Esophagus (tissue), 2 donors: ENCODE measurements at regions not wholly inside any gene's neighbourhood (a gene's known extent, or its start where the extent isn't known, plus 50 kb on each side); places are given as distances from the start of the nearest gene placed in this dataset.

ENCODE experiments used
- H3K27ac ChIP-seq, 2 donors: one replicate each; pipeline ENCODE4 v1.5.1; 2013; ENCODE audit warnings: low read depth in 2 of 2, mild to moderate bottlenecking in 2 of 2, inconsistent platforms in 1 of 2, low read length in 1 of 2, moderate library complexity in 1 of 2
- H3K27me3 ChIP-seq, 2 donors: one replicate each; pipeline ENCODE4 v1.6.1; 2013; ENCODE audit warnings: low read length in 2 of 2, control low read depth in 1 of 2, mild to moderate bottlenecking in 1 of 2; ENCODE audit not compliant: insufficient read depth in 2 of 2, control insufficient read depth in 1 of 2
- H3K36me3 ChIP-seq, 2 donors: one replicate each; pipeline ENCODE4 v1.6.1; 2013; ENCODE audit warnings: low read length in 1 of 2; ENCODE audit not compliant: control insufficient read depth in 2 of 2, insufficient read depth in 2 of 2
- H3K4me1 ChIP-seq, 2 donors: one replicate each; pipeline ENCODE4 v1.6.1; 2013; ENCODE audit warnings: low read length in 1 of 2; ENCODE audit not compliant: control insufficient read depth in 2 of 2, insufficient read depth in 2 of 2
- H3K4me3 ChIP-seq, 2 donors: one replicate each; pipeline ENCODE4 v1.5.1; 2013; ENCODE audit warnings: low read length in 2 of 2, mild to moderate bottlenecking in 2 of 2, low read depth in 1 of 2, moderate library complexity in 1 of 2
- H3K9me3 ChIP-seq, 2 donors: one replicate each; pipeline ENCODE4 v1.6.1; 2013; ENCODE audit warnings: mild to moderate bottlenecking in 2 of 2, low read depth in 1 of 2, low read length in 1 of 2, moderate library complexity in 1 of 2; ENCODE audit not compliant: control insufficient read depth in 2 of 2, insufficient read depth in 1 of 2
- WGBS, 2 donors: extraction: QIAGEN DNeasy Blood & Tissue Kit; methylation state at CpG; one replicate each; pipeline ENCODE4 v1.1.7; 2013; 5-methylcytosine and 5-hydroxymethylcytosine counted together
- donor health status: healthy with polysubstance abuse.
- donor health status: Bipolar disorder and iron deficiency.

DNA sequence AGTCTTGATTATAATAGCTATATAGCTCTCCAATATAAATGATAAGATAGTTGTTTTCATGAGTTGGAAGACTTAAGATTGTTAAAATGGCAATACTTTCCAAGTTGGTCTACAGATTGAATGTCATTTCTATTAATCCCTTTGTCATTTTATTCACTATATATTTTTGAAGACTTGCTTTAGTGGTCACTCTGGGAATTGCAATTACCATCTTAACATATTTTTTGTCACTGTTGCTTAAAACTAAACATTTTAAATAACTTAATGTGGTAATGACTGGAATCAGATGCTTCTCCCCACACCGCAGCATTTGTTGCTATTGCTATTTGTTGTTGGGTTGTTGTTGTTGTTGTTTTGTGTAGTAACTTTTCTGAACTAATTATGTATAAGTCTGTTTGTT, 1592.9 kb downstream of the MRPL39 start:
- Histone ChIP-seq H3K4me1 (no peaks in the 10 kb centered on the region), H3K4me3 (no peak overlapping the region), H3K36me3 (no peaks in the 10 kb centered on the region), H3K27me3 (no peaks in the 10 kb centered on the region), H3K9me3 (peaks cover 0 to 3% of the 10 kb centered on the region in 2 donors), H3K27ac (no peak overlapping the region)
- 80 to 85% methylated on average over 1 of the region's 1 CpG for WGBS, 2 donors

DNA sequence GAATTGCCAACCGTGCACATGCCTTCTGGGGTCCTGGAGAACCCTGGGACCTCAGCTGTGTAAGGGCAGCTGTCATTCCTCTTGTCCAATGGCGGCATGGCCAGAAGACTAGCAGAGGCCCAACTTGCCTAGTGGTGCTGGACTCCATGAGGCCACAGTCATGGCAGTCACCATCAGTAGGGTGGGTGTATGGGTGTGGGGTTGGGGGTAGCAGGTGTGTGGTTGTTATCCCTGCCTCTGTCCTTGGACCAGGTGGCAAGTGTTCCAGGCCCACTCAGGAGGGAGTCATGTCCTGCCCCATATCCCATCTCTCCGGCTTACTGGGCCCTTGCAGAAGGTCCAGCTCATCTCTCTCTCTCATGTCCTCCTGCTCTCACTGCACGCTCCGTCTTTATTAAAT, 1596.2 kb downstream of the MRPL39 start:
- Histone ChIP-seq H3K9me3 (peaks cover 0 to 3% of the 10 kb centered on the region in 2 donors), H3K4me1 (no peaks in the 10 kb centered on the region), H3K27ac (no peak overlapping the region), H3K36me3 (no peaks in the 10 kb centered on the region), H3K4me3 (no peak overlapping the region), H3K27me3 (no peaks in the 10 kb centered on the region)
- 78 to 81% methylated on average over 5 of the region's 5 CpGs for WGBS, 2 donors

DNA sequence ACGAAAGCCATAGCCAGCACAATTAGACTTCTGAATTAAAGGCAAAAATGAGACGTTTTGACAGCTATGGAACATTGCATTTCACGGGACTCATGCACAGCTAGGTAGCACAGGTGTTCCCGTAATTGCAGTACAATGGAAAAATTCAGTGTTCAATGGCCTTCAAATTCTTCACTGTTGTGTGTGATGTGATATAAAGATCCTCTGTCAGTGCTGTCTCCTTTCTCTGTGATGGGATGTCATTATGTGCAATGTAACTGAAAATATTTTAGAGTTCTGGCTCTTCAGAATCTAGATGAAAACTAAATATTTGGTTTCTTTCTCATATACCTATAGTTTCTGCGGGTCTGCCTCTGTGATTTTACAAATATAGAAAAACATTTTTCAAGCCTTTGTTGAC, 1599.7 kb downstream of the MRPL39 start:
- no peak overlapping the region for H3K4me3 ChIP-seq
- H3K36me3 ChIP-seq: no peaks in the 10 kb centered on the region
- peaks cover 0 to 3% of the 10 kb centered on the region in 2 donors for H3K9me3 ChIP-seq
- H3K4me1 ChIP-seq: no peaks in the 10 kb centered on the region
- no peak overlapping the region for H3K27ac ChIP-seq
- 68 to 71% methylated on average over 5 of the region's 5 CpGs for WGBS, 2 donors
- no peaks in the 10 kb centered on the region for H3K27me3 ChIP-seq

DNA sequence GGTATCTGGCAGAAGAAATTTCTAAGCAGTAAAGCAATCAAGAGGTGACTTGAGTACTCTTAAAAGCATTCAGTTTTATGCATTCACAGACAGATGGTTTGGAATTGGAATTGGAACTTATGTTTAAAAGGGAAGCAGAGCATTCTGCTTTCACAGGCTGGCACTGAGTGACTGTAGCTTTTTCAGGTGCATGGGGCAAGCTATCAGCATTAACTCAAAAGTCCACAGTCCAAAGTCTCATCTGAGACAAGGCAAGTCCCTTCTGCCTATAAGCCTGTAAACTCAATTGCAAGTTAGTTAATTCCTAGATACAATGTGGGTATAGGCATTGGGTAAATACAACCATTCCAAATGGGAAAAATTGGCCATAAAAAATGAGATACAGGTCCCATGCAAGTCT, 1620.3 kb downstream of the MRPL39 start:
- no peaks in the 10 kb centered on the region for H3K27me3 ChIP-seq

DNA sequence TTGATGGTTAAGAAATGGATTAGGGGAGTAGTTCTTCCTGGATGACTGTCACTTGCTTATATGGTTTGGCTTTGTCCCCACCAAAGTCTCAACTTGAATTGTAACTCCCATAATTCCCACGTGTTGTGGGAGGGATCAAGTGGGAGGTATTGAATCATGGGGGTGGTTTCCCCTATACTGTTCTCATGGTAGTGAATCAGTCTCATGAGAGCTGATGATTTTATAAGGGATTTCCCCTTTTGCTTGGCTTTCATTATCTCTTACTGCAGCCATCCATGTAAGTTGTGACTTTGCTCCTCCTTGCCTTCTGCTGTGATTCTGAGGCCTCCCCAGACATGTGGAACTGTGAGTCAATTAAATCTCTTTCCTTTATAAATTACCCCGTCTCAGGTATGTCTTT, 1621.1 kb downstream of the MRPL39 start:
- no peaks in the 10 kb centered on the region for H3K27me3 ChIP-seq
- no peak overlapping the region for H3K27ac ChIP-seq
- no peaks in the 10 kb centered on the region for H3K36me3 ChIP-seq
- 51 to 54% methylated on average over 2 of the region's 2 CpGs for WGBS, 2 donors
- H3K9me3 ChIP-seq: no peaks in the 10 kb centered on the region
- H3K4me3 ChIP-seq: no peak overlapping the region
- H3K4me1 ChIP-seq: no peaks in the 10 kb centered on the region

More for the DNA sequence above, 1620.3 kb downstream of the MRPL39 start:
- no peaks in the 10 kb centered on the region for H3K9me3 ChIP-seq
- no peaks in the 10 kb centered on the region for H3K4me1 ChIP-seq
- H3K27ac ChIP-seq: no peak overlapping the region
- H3K36me3 ChIP-seq: no peaks in the 10 kb centered on the region
- no peak overlapping the region for H3K4me3 ChIP-seq

DNA sequence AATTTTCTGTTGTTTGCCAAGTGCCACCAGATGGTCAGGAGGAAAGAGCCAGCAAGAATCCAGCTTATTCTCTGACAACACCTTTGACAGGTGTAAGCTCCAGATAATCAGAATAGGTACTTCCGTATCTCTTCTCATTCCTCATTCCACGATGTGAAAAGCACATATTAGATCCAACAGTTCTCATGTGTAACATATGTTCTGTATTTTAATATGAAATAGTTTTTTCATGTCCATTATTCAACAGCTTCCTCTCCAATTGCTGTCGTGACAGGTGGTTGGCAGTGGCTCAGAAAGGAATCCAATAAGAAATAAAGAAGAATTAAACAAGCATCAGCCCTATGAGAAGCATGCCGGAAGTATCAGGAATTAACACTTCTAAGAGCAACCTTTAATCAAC, 1624.7 kb downstream of the MRPL39 start:
- Histone ChIP-seq H3K9me3 (no peaks in the 10 kb centered on the region), H3K4me3 (no peak overlapping the region), H3K27ac (no peak overlapping the region), H3K4me1 (no peaks in the 10 kb centered on the region), H3K36me3 (no peaks in the 10 kb centered on the region), H3K27me3 (no peaks in the 10 kb centered on the region)
- 66 to 73% methylated on average over 4 of the region's 4 CpGs for WGBS, 2 donors

DNA sequence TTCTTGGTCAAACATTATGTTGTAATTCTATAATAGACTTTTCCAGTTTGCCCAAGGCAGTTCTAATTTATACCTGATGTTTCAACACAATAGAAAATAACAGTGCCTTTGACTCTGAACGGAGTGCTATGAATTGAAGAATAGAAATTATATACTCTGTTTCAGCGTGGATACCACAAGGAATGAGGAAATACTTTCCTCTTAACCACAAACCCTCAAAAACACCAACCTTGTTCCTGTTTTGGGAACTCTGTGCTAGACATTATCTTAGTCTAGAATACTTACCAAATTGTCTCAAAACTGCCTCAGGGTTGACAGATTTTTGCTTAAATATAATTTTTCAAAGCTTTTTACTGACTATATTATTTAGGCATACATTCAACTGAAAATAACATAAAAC, 1629.3 kb downstream of the MRPL39 start:
- H3K27ac ChIP-seq: no peak overlapping the region
- no peaks in the 10 kb centered on the region for H3K9me3 ChIP-seq
- H3K27me3 ChIP-seq: no peaks in the 10 kb centered on the region
- H3K36me3 ChIP-seq: no peaks in the 10 kb centered on the region
- H3K4me3 ChIP-seq: no peak overlapping the region
- 41 to 55% methylated on average over 2 of the region's 2 CpGs for whole genome bisulfite sequencing, 2 donors
- no peaks in the 10 kb centered on the region for H3K4me1 ChIP-seq

DNA sequence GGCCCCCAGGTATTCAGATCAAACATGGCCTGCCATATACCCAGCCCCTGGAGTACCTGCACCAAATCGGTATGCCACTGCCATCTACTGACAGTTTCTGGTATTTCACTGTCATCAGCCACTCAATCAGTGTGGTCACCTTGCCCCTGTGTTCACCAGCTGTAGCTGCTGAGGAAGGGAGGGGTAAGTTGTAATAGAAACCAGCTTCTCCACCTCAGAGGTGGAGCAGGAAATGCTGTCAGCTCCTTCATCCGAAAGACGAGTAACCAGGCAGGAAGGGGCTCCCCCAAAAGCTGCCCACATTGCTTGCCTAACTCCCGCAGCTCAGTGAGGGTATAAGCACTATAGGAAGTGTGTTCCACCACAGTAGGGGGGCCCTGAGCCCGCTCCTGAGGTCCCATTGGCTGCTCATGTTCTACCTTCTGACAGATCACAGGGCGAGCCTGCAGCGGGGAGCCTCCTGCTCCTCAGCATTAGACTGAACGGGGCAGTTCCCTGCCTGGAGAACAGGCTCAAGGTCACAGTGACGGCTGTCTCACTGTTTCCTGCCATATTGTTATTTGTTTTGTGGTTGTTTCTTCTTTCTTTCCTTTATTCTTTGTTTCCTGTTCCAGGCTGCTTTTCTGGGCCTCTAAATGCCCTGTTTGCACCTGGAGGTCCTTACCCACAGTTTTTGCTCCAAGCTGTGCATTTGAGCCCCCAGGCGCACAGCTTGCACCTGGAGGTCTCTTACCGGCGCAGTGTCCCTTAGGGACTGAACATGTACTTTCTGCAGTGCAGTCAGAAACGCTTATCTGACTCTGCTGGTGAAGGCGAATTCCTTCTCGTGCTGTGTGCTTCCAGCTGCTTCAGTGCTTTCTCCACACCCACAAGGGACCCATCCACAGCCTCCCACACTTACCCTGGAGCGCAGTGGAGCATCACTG, 1638.3 kb downstream of the MRPL39 start:
- 49 to 52% methylated on average over 16 of the region's 16 CpGs for WGBS, 2 donors
- no peak overlapping the region for H3K27ac ChIP-seq
- H3K9me3 ChIP-seq: peaks cover 0 to 16% of the 10 kb centered on the region in 2 donors
- H3K4me1 ChIP-seq: no peaks in the 10 kb centered on the region
- H3K27me3 ChIP-seq: no peaks in the 10 kb centered on the region
- H3K36me3 ChIP-seq: no peaks in the 10 kb centered on the region
- no peak overlapping the region for H3K4me3 ChIP-seq

DNA sequence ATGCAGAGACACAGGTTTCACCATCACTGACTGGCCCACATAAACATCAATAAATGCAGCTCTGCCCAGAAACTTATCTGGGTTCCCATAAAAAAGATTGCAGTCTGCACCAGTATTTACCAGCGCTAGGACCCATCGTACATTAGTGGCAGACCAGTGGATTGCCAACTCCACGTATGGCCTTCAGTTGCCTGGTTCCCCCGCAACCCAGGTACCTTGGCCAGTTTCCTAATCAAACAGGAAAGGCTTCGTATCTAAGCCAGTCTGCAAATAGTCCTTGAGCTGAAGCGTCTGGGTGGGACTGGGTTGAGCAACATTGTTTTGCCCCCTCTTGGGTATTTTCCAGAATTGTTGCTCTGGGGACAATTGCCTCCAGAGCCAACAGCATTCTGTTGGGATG, 1639.3 kb downstream of the MRPL39 start:
- 56 to 83% methylated on average over 6 of the region's 6 CpGs for WGBS, 2 donors
- H3K9me3 ChIP-seq: peaks cover 0 to 23% of the 10 kb centered on the region in 2 donors
- H3K27me3 ChIP-seq: no peaks in the 10 kb centered on the region
- no peak overlapping the region for H3K27ac ChIP-seq
- no peak overlapping the region for H3K4me3 ChIP-seq
- H3K36me3 ChIP-seq: no peaks in the 10 kb centered on the region
- H3K4me1 ChIP-seq: no peaks in the 10 kb centered on the region

DNA sequence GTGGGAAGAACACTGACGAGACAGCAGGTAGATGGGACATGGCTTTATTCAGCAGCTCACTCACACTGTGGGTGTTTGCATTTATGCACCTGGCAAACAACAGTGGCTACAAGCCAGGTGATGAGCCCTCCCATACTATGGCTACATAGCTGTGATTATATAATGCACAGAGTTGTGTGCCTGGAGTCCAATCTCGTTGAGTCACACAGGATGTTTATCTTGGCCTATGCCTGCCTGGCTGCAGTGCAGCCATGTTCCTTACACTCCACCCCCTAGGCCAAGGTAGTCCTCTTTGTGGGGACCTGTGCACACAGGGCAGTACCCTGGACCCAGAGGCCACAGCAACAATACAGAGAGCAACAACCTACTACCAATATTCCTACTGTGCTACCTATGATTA, 1643.8 kb downstream of the MRPL39 start:
- Histone ChIP-seq H3K36me3 (no peaks in the 10 kb centered on the region), H3K9me3 (peaks cover 0 to 23% of the 10 kb centered on the region in 2 donors), H3K4me1 (no peaks in the 10 kb centered on the region), H3K27me3 (no peaks in the 10 kb centered on the region), H3K4me3 (no peak overlapping the region), H3K27ac (no peak overlapping the region)
- 47 to 57% methylated on average over 2 of the region's 2 CpGs for WGBS, 2 donors
